Neural progenitor cell (in vitro differentiated cells): ENCODE measurements at regions not wholly inside any gene's neighbourhood (a gene's known extent, or its start where the extent isn't known, plus 50 kb on each side); places are given as distances from the start of the nearest gene placed in this dataset.

Experiments used
- DNase-seq: peaks from one replicate; pipeline ENCODE4 v3.0.0-alpha.2; 2016; ENCODE audit warnings: low spot score
- H2AFZ ChIP-seq: fragments of 200-600 bp; sonication (generic); replicated peaks from 2 replicates; pipeline ENCODE4 v1.6.1; 2016; ENCODE audit warnings: antibody characterized with exemption
- H3F3A ChIP-seq: fragments of 200-600 bp; sonication (generic); 2 replicates; pipeline ENCODE4 v1.6.1; 2016; ENCODE audit warnings: antibody characterized with exemption, low read depth
- H3K27ac ChIP-seq: fragments of 200-600 bp; sonication (generic); 2 replicates; pipeline ENCODE4 v1.5.1; 2016; ENCODE audit warnings: mild to moderate bottlenecking
- H3K27me3 ChIP-seq: fragments of 200-600 bp; sonication (generic); 2 replicates; pipeline ENCODE4 v1.6.1; 2016; ENCODE audit warnings: mild to moderate bottlenecking, moderate library complexity
- H3K36me3 ChIP-seq: fragments of 200-600 bp; sonication (generic); 2 replicates; pipeline ENCODE4 v1.5.1; 2016
- H3K4me1 ChIP-seq: fragments of 200-600 bp; sonication (generic); 2 replicates; pipeline ENCODE4 v1.6.1; 2016; ENCODE audit warnings: mixed run types
- H3K4me2 ChIP-seq: fragments of 200-600 bp; sonication (generic); 2 replicates; pipeline ENCODE4 v1.6.1; 2016
- H3K4me3 ChIP-seq: fragments of 200-600 bp; sonication (generic); 2 replicates; pipeline ENCODE4 v1.5.1; 2016
- H3K79me2 ChIP-seq: fragments of 200-600 bp; sonication (generic); 2 replicates; pipeline ENCODE4 v1.6.1; 2016; ENCODE audit warnings: low read depth
- H3K9ac ChIP-seq: fragments of 200-600 bp; sonication (generic); 2 replicates; pipeline ENCODE4 v1.6.1; 2016
- H3K9me3 ChIP-seq: fragments of 200-600 bp; sonication (generic); 2 replicates; pipeline ENCODE4 v1.5.1; 2016; ENCODE audit warnings: low read depth
- H4K20me1 ChIP-seq: fragments of 200-600 bp; sonication (generic); 2 replicates; pipeline ENCODE4 v1.6.1; 2016; ENCODE audit warnings: low read depth
- H3K27ac Mint-ChIP-seq: 3 replicates; pipeline ENCODE4 v1.8.0; 2021; ENCODE audit warnings: mixed read lengths
- H3K27me3 Mint-ChIP-seq: 2 replicates; pipeline ENCODE4 v1.8.0; 2022; ENCODE audit warnings: low read depth, mild to moderate bottlenecking, inconsistent platforms, moderate library complexity, mixed read lengths; ENCODE audit not compliant: insufficient read depth
- H3K36me3 Mint-ChIP-seq: 3 replicates; pipeline ENCODE4 v1.8.0; 2021; ENCODE audit warnings: mixed read lengths
- H3K4me1 Mint-ChIP-seq: 3 replicates; pipeline ENCODE4 v1.8.0; 2021; ENCODE audit warnings: mixed read lengths
- H3K4me3 Mint-ChIP-seq: 3 replicates; pipeline ENCODE4 v1.8.0; 2021; ENCODE audit warnings: mild to moderate bottlenecking, moderate library complexity, mixed read lengths
- H3K9me3 Mint-ChIP-seq: 3 replicates; pipeline ENCODE4 v1.8.0; 2020; ENCODE audit warnings: mixed read lengths
- CTCF ChIP-seq: fragments of 200-600 bp; sonication (generic); IDR thresholded peaks from 2 replicates; pipeline ENCODE4 v1.5.1; 2017; ENCODE audit warnings: antibody characterized with exemption, mild to moderate bottlenecking
- EZH2 ChIP-seq: fragments of 200-600 bp; sonication (generic); IDR thresholded peaks from 2 replicates; pipeline ENCODE4 v1.6.1; 2017; ENCODE audit warnings: antibody characterized with exemption, mild to moderate bottlenecking, moderate library complexity
- EZH2phosphoT487 ChIP-seq: fragments of 200-600 bp; sonication (generic); IDR thresholded peaks from 2 replicates; pipeline ENCODE4 v1.6.1; 2017; ENCODE audit warnings: antibody characterized with exemption

- TF ChIP-seq EZH2 (no peak), CTCF (no peak), EZH2phosphoT487 (no peak)
- Histone ChIP-seq H3K27ac (no peak overlapping the region), H3K9ac (no peak overlapping the region), H3K4me1 (peaks cover 9% of the 10 kb centered on the region), H3K4me3 (no peak overlapping the region), H3K36me3 (no peaks in the 10 kb centered on the region), H4K20me1 (no peaks in the 10 kb centered on the region), H2AFZ (no peak overlapping the region), H3K4me2 (no peak overlapping the region), H3K27me3 (no peaks in the 10 kb centered on the region), H3K79me2 (no peaks in the 10 kb centered on the region), H3K9me3 (no peaks in the 10 kb centered on the region), H3F3A (no peaks in the 10 kb centered on the region)
- no peak overlapping the region for H3K27ac Mint-ChIP-seq
- H3K36me3 Mint-ChIP-seq = no peaks in the 10 kb centered on the region
- no peaks in the 10 kb centered on the region for H3K4me1 Mint-ChIP-seq
- no peaks in the 10 kb centered on the region for H3K9me3 Mint-ChIP-seq
- DNase-seq = no peak
- H3K27me3 Mint-ChIP-seq = peaks cover 6% of the 10 kb centered on the region
- no peak overlapping the region for H3K4me3 Mint-ChIP-seq
Measured at GRCh38 chr3:118277814-118278213, 756.8 kb downstream of the IGSF11 start.

- DNase-seq = no peak
- no peaks in the 10 kb centered on the region for H3K9me3 ChIP-seq
- TF ChIP-seq CTCF = no peak
- no peak for TF ChIP-seq EZH2
- no peak for TF ChIP-seq EZH2phosphoT487
- no peaks in the 10 kb centered on the region for H3F3A ChIP-seq
- H3K27ac ChIP-seq = no peak overlapping the region
- no peak overlapping the region for H3K9ac ChIP-seq
- H3K27ac Mint-ChIP-seq = no peak overlapping the region
- H3K36me3 Mint-ChIP-seq = no peaks in the 10 kb centered on the region
- no peaks in the 10 kb centered on the region for H3K4me1 ChIP-seq
- no peak overlapping the region for H3K4me3 Mint-ChIP-seq
- H3K27me3 ChIP-seq = no peaks in the 10 kb centered on the region
- no peak overlapping the region for H3K4me3 ChIP-seq
- H3K27me3 Mint-ChIP-seq = no peaks in the 10 kb centered on the region
- no peak overlapping the region for H2AFZ ChIP-seq
- H3K4me1 Mint-ChIP-seq = no peaks in the 10 kb centered on the region
- no peaks in the 10 kb centered on the region for H3K79me2 ChIP-seq
- H4K20me1 ChIP-seq = no peaks in the 10 kb centered on the region
- no peak overlapping the region for H3K4me2 ChIP-seq
- H3K9me3 Mint-ChIP-seq = no peaks in the 10 kb centered on the region
- no peaks in the 10 kb centered on the region for H3K36me3 ChIP-seq
Measured at GRCh38 chr3:118292841-118293240, 741.8 kb downstream of the IGSF11 start.

GRCh38 chr3:118298133-118298532, 736.5 kb downstream of the IGSF11 start:
- no peak overlapping the region for H2AFZ ChIP-seq
- no peaks in the 10 kb centered on the region for H3F3A ChIP-seq
- no peaks in the 10 kb centered on the region for H3K4me1 ChIP-seq
- H3K27ac Mint-ChIP-seq = no peak overlapping the region
- H3K36me3 Mint-ChIP-seq = no peaks in the 10 kb centered on the region
- H3K27me3 Mint-ChIP-seq = no peaks in the 10 kb centered on the region
- no peaks in the 10 kb centered on the region for H3K4me1 Mint-ChIP-seq
- H3K36me3 ChIP-seq = no peaks in the 10 kb centered on the region
- DNase-seq = no peak
- H3K9me3 Mint-ChIP-seq = no peaks in the 10 kb centered on the region
- no peak overlapping the region for H3K4me3 Mint-ChIP-seq
- H3K27me3 ChIP-seq = no peaks in the 10 kb centered on the region
- no peak overlapping the region for H3K4me3 ChIP-seq
- H3K79me2 ChIP-seq = no peaks in the 10 kb centered on the region
- TF ChIP-seq CTCF = no peak
- TF ChIP-seq EZH2phosphoT487 = no peak
- TF ChIP-seq EZH2 = no peak
- no peaks in the 10 kb centered on the region for H4K20me1 ChIP-seq
- H3K27ac ChIP-seq = no peak overlapping the region
- no peaks in the 10 kb centered on the region for H3K9me3 ChIP-seq
- no peak overlapping the region for H3K9ac ChIP-seq
- H3K4me2 ChIP-seq = no peak overlapping the region

- H3K27me3 ChIP-seq = no peaks in the 10 kb centered on the region
- H3K4me1 Mint-ChIP-seq = no peaks in the 10 kb centered on the region
- H3K4me3 Mint-ChIP-seq = no peak overlapping the region
- H3K27ac ChIP-seq = no peak overlapping the region
- H3K9me3 ChIP-seq = no peaks in the 10 kb centered on the region
- no peaks in the 10 kb centered on the region for H3K79me2 ChIP-seq
- no peaks in the 10 kb centered on the region for H4K20me1 ChIP-seq
- H3K27me3 Mint-ChIP-seq = no peaks in the 10 kb centered on the region
- H2AFZ ChIP-seq = no peak overlapping the region
- H3K4me3 ChIP-seq = no peak overlapping the region
- H3F3A ChIP-seq = no peaks in the 10 kb centered on the region
- DNase-seq = no peak
- no peaks in the 10 kb centered on the region for H3K36me3 Mint-ChIP-seq
- no peaks in the 10 kb centered on the region for H3K9me3 Mint-ChIP-seq
- H3K4me2 ChIP-seq = no peak overlapping the region
- no peaks in the 10 kb centered on the region for H3K4me1 ChIP-seq
- H3K36me3 ChIP-seq = no peaks in the 10 kb centered on the region
- H3K27ac Mint-ChIP-seq = no peak overlapping the region
- H3K9ac ChIP-seq = no peak overlapping the region
- TF ChIP-seq EZH2phosphoT487 (no peak), CTCF (no peak), EZH2 (no peak)
Measured at GRCh38 chr3:118304557-118304956, 730.1 kb downstream of the IGSF11 start.
